Umbilical cord (tissue), 1 donor: ENCODE measurements at regions not wholly inside any gene's neighbourhood (a gene's known extent, or its start where the extent isn't known, plus 50 kb on each side); places are given as distances from the start of the nearest gene placed in this dataset.
"Not testable (repeated sequence)": the region's sequence is repeated elsewhere in the genome, so short reads cannot be mapped to it uniquely, and the experiment has no call there.

Source experiments
- DNase-seq: peaks from one replicate; pipeline ENCODE4 v3.0.0-alpha.2; 2015; ENCODE audit warnings: low spot score

GRCh38 chr9:31848505-31849285 is 535.7 kb upstream of the ACO1 start:
- no peak for DNase-seq

GRCh38 chr9:31854187-31854586 is 530.3 kb upstream of the ACO1 start:
- DNase-seq, result no peak

- DNase-seq, result no peak
Observed at GRCh38 chr9:31868830-31869229, 515.6 kb upstream of the ACO1 start.

DNA sequence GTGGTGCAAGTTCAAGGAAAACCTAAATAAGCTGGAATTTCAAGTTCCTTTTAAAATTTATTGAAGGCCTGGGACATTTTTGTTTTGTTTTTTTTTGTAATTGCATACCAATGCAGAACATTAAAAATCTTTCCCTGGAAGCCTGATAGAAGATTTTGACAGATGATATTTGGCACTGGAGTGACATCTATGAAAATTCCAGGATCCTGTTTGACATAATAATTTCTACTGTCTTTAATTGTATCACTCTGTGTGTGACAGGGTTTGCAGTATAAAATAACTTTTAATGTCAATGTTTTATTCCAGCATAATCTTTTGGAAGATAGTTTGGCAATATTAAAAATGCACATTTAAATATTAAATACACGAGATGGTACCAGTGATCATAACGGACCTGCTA is 514.2 kb upstream of the ACO1 start:
- no peak for DNase-seq

GRCh38 chr9:31873722-31874121 is 510.7 kb upstream of the ACO1 start:
- no peak for DNase-seq

GRCh38 chr9:31894008-31894407 is 490.4 kb upstream of the ACO1 start:
- no peak for DNase-seq

DNA sequence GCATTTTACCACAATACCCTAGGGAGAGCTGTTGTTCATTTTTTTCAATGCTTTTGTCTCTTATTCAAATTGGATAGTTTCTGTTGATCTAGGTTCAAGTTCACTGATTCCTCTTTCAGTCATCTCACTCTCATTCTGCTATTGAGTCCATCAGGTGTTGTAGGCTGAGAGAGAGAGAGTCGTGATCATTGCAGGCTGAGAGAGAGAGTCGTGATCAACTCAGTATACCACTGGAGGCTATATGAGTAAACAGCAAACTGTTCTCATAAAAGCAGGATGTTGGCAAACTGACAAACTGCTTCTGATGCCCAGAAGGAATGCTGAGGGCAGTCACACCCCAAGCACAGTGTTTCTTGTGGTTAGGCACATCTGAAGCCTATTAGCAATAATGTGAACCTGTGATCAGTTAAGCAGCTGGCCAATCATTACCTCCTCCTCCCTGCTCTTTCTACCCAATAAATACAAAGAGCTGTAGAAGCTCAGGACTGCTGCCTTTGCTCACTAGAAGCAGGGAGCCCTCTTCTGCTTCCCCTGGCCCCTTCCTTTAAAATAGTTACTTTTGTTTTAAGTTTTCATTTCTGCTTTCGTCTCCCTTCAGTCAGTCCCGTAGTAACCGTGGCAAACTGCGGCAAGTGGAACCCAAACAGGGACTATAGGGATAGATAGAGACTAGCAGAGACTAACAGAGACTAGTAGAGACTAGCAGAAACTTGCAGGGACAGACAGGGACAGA is 476.1 kb upstream of the ACO1 start:
- no peak for DNase-seq

DNA sequence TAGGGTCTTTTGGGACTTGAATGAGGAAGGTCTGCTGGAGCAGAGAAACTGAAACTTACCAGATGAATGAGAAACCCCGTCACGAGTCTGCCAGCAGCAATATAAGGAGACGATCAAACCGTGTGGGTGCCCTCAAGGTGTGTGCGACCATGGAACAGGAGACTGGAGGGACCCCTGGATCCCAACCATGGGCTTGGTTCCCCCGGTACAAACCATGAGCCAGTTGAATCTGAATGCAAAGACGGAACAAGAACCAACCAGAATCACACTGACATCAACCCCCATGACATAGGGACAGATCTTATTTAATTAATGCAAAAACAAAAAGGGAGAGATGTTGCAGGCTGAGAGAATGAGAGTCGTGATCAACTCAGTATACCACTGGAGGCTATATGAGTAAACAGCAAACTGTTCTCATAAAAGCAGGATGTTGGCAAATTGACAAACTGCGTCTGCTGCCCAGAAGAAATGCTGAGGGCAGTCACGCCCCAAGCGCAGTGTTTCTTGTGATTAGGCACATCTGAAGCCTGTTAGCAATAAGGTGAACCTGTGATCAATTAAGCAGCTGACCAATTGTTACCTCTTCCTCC is 475.5 kb upstream of the ACO1 start:
- DNase-seq, result no peak

DNA sequence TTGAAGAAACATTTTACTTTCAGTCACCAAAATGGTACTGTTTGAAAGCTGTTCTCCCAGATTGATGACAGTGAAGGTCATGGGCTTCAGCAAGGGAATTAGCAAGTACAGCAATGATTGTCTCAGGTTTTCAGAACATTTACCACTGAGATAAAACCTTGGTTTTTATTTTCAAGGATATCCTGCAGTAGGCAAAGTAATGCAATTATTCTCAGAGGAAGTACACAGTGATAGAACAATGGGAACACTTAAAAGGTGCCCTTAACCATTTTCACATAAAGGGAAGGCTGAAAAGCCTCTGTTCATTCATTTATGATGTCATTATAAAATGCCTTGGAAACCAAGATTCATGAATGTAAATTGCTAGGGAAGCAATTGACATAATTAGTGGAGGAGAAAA is 471.8 kb upstream of the ACO1 start:
- DNase-seq, result no peak

DNA sequence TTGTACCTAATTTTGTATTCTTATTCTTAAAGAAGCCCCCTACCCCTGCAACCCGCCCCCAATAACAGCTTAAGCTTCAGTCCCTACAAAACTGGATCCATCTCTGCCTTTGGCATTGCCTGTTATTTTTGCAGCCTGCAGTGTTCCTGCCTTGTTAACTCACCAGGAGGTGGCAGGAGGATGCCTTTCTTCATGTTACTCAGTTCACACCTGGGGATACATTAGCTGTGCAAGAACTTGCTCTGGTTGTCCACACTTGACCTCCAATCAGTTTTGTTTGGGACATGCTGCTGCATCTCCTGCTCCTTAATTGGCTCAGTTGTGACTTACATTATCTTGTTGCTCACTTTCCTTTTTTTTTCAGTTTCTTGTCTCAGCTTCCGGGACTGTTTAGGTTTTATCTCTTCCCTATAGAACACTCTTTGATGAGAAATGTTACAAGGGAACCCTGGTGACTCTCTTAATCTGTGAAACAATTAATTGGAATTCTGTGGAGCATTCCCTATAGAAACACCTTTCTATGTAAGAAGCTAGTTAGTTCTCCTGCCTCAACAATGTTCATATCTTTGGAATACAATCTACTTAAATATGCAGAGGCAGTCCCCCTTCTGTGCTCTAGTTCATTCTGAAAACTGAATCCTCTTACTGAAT is 467.7 kb upstream of the ACO1 start:
- DNase-seq, result no peak

- DNase-seq, result not testable (repeated sequence)
Observed at GRCh38 chr9:31937737-31938136, 446.7 kb upstream of the ACO1 start.

- no peak for DNase-seq
Observed at GRCh38 chr9:31950756-31951155, 433.7 kb upstream of the ACO1 start.

GRCh38 chr9:31958572-31958971 is 425.9 kb upstream of the ACO1 start:
- DNase-seq, result no peak

DNA sequence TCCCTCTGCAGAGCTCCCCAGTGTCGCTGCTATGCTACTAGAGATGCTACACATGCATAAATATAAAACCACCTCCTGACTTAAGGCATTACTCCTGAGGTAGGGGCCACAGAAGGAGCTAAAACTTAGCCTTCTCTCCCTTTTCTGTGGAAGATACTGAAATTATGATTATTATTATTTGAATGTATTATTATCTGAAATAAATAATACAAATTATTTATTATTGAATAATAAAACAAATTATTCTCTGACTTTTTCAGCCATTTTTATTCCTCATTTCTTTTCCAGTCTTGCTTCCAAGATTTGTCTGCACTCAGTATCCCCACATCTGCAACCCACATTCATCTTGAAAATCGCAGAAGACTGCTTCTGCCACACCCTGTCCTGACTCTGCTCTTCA is 414.9 kb upstream of the ACO1 start:
- DNase-seq, result no peak

DNA sequence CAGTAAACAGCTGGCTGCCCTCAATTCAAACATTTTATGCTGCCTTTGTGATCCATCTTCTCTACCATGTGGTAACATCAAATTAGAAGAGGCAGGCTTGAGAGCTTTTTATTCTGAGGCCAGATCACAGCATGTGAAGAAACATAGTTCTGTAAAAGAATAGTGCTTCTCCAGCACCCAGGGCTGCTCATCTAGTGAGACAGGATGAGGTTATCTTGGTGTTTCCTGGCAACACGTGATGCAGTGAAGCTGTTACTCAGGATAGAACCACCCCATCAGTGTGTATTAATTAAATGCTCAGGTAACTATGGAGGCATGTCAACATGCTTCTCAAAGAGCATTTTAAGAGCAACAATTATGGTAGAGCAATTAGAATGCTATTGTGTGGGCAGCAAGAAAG is 400.5 kb upstream of the ACO1 start:
- DNase-seq, result no peak

DNA sequence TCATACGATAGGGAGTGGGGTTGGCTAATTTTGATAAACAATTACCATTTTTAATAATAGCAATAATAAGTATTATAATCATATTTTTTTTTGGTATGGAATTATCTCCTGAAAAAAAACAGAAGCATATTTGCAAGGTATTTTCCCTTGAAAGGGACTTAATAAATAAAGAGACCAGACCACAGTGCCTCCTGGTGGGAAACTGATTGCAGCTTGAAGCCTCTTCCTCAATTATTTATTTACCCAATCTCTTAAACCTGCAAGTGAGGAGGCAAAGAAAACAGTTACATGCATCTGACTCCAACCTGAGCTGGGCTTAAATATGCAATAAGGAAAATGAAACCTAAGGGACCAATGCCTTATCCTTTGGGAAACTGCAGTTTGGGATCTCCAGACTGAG is 388.1 kb upstream of the ACO1 start:
- DNase-seq, result no peak

DNA sequence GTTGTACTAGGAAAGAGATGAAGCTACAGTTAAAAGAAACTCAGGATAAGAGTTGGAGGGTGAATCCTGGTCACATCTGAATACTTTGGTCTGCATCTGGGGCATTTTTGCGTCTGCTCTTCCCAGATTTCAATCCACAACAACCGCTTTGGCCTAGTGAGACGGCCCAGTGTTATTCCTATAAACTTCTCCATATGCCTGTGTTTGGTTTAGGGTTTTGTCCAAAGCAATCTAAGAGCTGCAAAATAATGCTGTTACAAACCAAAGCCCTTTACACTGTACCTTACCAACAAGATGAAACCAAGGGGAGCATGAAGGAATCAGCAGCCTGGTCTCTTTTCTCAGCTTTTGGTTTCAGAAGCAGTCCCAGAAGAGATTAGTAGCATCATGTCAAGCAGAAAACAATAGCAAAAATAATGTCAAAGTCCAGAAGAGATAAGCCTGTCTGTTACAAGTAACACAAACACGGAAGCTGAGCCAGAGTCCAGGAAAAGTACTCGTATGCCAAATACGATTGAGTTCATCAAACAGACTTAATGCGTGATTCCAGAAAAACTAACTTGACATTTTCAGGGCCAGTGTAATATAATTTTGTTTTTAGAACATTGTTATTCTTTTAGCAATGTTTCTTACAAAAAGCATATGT is 379.9 kb upstream of the ACO1 start:
- DNase-seq, result peak; percentile 23

GRCh38 chr9:32010322-32010721 is 374.1 kb upstream of the ACO1 start:
- no peak for DNase-seq

DNA sequence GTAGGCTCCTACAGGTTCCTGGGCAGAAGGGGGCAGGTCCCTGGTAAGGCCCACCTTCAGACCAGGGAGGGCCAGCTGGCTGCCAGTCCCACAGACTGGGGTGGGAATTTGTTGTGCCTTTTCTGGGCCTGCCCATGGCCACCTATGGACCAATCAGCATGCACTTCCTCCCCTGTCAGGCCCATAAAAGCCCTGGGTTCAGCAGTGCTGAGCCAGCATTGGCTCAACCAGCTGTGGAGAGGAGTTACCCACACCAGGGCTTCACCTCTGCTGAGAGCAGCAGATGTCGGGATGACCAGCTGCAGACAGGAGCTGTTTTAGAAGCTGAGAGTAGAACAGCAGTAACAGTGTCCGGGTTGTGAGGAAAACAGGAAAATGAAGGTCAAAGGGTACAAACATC is 373.4 kb upstream of the ACO1 start:
- no peak for DNase-seq

GRCh38 chr9:32015795-32016194 is 368.6 kb upstream of the ACO1 start:
- no peak for DNase-seq

DNA sequence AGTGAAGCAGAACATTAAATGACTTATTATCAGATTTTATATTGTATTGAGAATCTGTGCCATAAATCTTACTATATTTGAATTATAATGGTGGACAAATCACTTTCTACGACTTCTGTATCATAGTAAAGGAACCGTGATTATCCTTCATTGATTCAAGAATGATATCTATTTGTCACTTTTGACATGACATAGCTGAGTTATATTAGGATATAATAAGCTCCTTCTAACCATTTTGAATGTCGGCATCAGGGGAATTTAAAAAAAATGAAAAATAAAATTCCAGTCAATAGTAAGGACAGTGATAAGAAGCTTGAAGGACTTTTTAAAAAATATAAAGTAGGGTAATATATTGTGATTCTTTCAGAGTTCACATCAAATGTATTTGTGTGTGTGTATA is 338.9 kb upstream of the ACO1 start:
- no peak for DNase-seq

DNA sequence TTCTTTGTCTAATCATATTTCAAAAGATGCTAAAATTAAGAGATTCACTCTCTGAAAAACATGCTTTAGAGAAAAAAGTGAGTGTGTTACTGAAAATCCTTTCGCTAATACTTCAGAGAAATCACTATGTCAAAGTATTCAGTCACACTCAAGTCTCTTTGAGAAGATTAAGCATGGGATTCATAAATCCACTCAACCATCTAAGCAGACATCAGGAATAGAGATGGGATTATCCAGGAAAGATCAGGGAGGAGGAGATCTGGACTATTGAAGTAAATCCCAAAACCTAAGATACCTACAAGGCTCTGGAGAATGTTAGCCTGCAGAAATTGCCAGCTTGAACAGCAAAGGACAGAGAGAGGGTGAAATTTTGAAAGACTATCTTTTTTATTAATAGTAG is 317.2 kb upstream of the ACO1 start:
- peak; percentile 92 for DNase-seq
